Ishikawa (cell line): ENCODE measurements at regions not wholly inside any gene's neighbourhood (a gene's known extent, or its start where the extent isn't known, plus 50 kb on each side); places are given as distances from the start of the nearest gene placed in this dataset.

Source experiments
- CEBPB ChIP-seq: IDR thresholded peaks from 2 replicates; pipeline ENCODE4 v1.6.1; 2012
- CREB1 ChIP-seq: IDR thresholded peaks from 2 replicates; pipeline ENCODE4 v1.6.1; 2012; ENCODE audit warnings: low read depth
- EP300 ChIP-seq: IDR thresholded peaks from 2 replicates; pipeline ENCODE4 v1.6.1; 2012; ENCODE audit warnings: borderline replicate concordance
- FOXM1 ChIP-seq: IDR thresholded peaks from 2 replicates; pipeline ENCODE4 v1.6.1; 2012; ENCODE audit warnings: low read depth, borderline replicate concordance
- MAX ChIP-seq: IDR thresholded peaks from 2 replicates; pipeline ENCODE4 v1.6.1; 2012
- RAD21 ChIP-seq: IDR thresholded peaks from 2 replicates; pipeline ENCODE4 v1.6.1; 2012; ENCODE audit warnings: low read depth
- REST ChIP-seq: IDR thresholded peaks from 2 replicates; pipeline ENCODE4 v1.6.1; 2012; ENCODE audit warnings: low read depth, mild to moderate bottlenecking
- TAF1 ChIP-seq: IDR thresholded peaks from 2 replicates; pipeline ENCODE4 v1.6.1; 2012; ENCODE audit warnings: low read depth, mild to moderate bottlenecking
- TCF12 ChIP-seq: IDR thresholded peaks from 2 replicates; pipeline ENCODE4 v1.6.1; 2012; ENCODE audit warnings: low read depth

- TF ChIP-seq EP300 = no peak
- TF ChIP-seq TAF1 = no peak
- no peak for TF ChIP-seq FOXM1
- no peak for TF ChIP-seq REST
- TF ChIP-seq TCF12 = no peak
- no peak for TF ChIP-seq MAX
- no peak for TF ChIP-seq RAD21
- TF ChIP-seq CREB1 = no peak
- TF ChIP-seq CEBPB = no peak
These were observed 907.6 kb upstream of the SEL1L start for GRCh38 chr14:82441270-82441669.
